Osteocyte (in vitro differentiated cells): ENCODE measurements at regions not wholly inside any gene's neighbourhood (a gene's known extent, or its start where the extent isn't known, plus 50 kb on each side); places are given as distances from the start of the nearest gene placed in this dataset.

Source experiments
- DNase-seq: peaks from one replicate; pipeline ENCODE4 v3.0.0; 2021; ENCODE audit warnings: mixed read lengths; ENCODE audit not compliant: unreplicated experiment; ENCODE audit errors: extremely low spot score
- H3K27ac Mint-ChIP-seq: one replicate; pipeline ENCODE4 v1.8.0; 2021; ENCODE audit warnings: mild to moderate bottlenecking, mixed read lengths; ENCODE audit not compliant: unreplicated experiment
- H3K27me3 Mint-ChIP-seq: one replicate; pipeline ENCODE4 v1.8.0; 2021; ENCODE audit warnings: mixed read lengths; ENCODE audit not compliant: unreplicated experiment
- H3K36me3 Mint-ChIP-seq: one replicate; pipeline ENCODE4 v1.8.0; 2021; ENCODE audit warnings: mixed read lengths; ENCODE audit not compliant: unreplicated experiment
- H3K4me1 Mint-ChIP-seq: one replicate; pipeline ENCODE4 v1.8.0; 2021; ENCODE audit warnings: mixed read lengths; ENCODE audit not compliant: unreplicated experiment
- H3K4me3 Mint-ChIP-seq: one replicate; pipeline ENCODE4 v1.8.0; 2021; ENCODE audit warnings: mild to moderate bottlenecking, moderate library complexity, mixed read lengths; ENCODE audit not compliant: unreplicated experiment
- H3K9me3 Mint-ChIP-seq: one replicate; pipeline ENCODE4 v1.8.0; 2021; ENCODE audit warnings: mixed read lengths; ENCODE audit not compliant: unreplicated experiment
- TF ChIP-seq, protein P1 (sequence below): fragments of 200-600 bp; sonication (generic); IDR thresholded peaks from 2 replicates; pipeline ENCODE4 v1.5.0; 2021; ENCODE audit warnings: antibody characterized with exemption, mild to moderate bottlenecking, moderate library complexity

GRCh38 chr14:65999865-66000264 is 486.3 kb upstream of the CCDC196 start:
- Mint-ChIP-seq H3K27me3 (no peaks in the 10 kb centered on the region), H3K36me3 (no peaks in the 10 kb centered on the region), H3K4me3 (no peak overlapping the region), H3K27ac (no peak overlapping the region), H3K9me3 (peaks cover 53% of the 10 kb centered on the region), H3K4me1 (no peaks in the 10 kb centered on the region)
- DNase-seq, result no peak
- TF ChIP-seq, protein P1, sequence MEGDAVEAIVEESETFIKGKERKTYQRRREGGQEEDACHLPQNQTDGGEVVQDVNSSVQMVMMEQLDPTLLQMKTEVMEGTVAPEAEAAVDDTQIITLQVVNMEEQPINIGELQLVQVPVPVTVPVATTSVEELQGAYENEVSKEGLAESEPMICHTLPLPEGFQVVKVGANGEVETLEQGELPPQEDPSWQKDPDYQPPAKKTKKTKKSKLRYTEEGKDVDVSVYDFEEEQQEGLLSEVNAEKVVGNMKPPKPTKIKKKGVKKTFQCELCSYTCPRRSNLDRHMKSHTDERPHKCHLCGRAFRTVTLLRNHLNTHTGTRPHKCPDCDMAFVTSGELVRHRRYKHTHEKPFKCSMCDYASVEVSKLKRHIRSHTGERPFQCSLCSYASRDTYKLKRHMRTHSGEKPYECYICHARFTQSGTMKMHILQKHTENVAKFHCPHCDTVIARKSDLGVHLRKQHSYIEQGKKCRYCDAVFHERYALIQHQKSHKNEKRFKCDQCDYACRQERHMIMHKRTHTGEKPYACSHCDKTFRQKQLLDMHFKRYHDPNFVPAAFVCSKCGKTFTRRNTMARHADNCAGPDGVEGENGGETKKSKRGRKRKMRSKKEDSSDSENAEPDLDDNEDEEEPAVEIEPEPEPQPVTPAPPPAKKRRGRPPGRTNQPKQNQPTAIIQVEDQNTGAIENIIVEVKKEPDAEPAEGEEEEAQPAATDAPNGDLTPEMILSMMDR, result no peak

DNA sequence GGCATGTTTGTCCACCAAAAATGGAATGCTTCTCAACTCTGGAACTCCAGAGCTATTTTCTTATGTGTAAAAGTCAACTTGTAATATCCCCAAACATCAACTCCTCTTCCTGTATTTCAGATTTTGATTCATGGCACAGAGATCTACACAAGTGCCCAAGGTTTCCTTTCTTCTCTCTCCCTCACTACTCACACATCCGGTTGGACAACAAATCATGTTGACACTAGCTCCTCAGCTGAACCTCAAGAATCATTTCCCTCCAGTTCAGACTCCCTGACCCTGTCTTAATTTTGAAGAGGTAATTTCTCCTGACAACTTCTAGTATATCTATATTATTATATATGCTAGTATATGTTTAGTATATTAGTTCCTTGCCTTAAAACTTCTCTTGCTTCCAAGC is 485.4 kb upstream of the CCDC196 start:
- Mint-ChIP-seq H3K4me3 (no peak overlapping the region), H3K27me3 (no peaks in the 10 kb centered on the region), H3K9me3 (peaks cover 50% of the 10 kb centered on the region), H3K36me3 (no peaks in the 10 kb centered on the region), H3K4me1 (no peaks in the 10 kb centered on the region), H3K27ac (no peak overlapping the region)
- no peak for DNase-seq
- TF ChIP-seq, protein P1, result no peak

DNA sequence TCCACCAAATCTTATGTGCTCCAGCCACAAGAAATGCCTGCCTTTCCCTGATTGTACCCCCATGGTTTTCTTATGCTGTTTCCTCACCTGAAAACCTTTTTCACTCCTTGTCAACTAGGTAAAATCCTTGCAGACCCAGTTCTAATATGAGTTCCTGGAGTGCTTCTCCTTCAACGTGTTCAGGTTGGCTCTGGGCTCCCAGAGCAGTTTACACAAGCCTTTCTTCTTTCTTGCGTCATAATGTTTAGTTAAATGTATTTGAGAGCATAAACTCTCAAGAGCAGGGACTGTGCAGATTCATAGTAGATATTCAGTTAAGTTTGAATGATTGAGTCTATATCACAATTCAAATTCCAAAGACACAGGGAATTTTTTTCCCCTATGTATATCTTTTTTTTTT is 484.8 kb upstream of the CCDC196 start:
- peaks cover 49% of the 10 kb centered on the region for H3K9me3 Mint-ChIP-seq
- no peak overlapping the region for H3K4me3 Mint-ChIP-seq
- no peaks in the 10 kb centered on the region for H3K36me3 Mint-ChIP-seq
- H3K27me3 Mint-ChIP-seq, result no peaks in the 10 kb centered on the region
- DNase-seq, result no peak
- no peaks in the 10 kb centered on the region for H3K4me1 Mint-ChIP-seq
- H3K27ac Mint-ChIP-seq, result no peak overlapping the region
- TF ChIP-seq, protein P1, result no peak

DNA sequence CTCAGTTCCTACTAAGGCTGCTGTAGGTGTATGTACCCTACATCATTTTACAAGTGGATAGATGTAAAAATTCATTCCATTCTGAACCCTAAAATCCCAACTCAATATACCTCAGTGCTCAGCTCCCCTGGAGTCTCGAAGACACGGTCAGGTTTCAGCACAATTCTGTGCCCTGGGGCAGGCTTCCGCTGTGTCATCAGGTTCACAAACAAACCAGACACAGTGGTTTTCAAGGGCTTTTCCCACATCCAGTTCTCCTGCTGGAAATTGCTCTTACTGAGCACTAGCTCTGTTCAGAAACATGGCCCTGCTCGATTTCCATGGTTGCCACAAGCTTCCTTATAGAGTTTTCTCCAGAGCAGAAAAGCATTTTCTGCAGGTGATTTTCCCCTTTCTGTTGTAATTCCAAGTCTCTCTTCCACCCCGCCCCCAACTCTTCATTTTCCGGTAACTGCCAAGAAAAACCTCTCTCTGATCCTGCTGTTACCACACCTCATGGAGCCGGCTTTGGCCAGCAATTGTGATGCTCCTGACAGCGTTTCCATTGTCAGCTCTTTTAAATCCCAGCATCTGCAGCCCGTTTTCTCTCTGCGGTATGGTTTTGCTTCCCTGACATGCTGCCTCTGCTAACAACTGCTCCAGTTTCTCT is 483.0 kb upstream of the CCDC196 start:
- Mint-ChIP-seq H3K4me3 (no peak overlapping the region), H3K4me1 (no peaks in the 10 kb centered on the region), H3K36me3 (no peaks in the 10 kb centered on the region), H3K27ac (no peak overlapping the region), H3K27me3 (no peaks in the 10 kb centered on the region), H3K9me3 (peaks cover 40% of the 10 kb centered on the region)
- DNase-seq, result no peak
- TF ChIP-seq, protein P1, result no peak

GRCh38 chr14:66005900-66006434 is 480.2 kb upstream of the CCDC196 start:
- no peaks in the 10 kb centered on the region for H3K27me3 Mint-ChIP-seq
- H3K27ac Mint-ChIP-seq, result no peak overlapping the region
- no peak overlapping the region for H3K4me3 Mint-ChIP-seq
- no peak for DNase-seq
- H3K9me3 Mint-ChIP-seq, result peaks cover 22% of the 10 kb centered on the region
- no peaks in the 10 kb centered on the region for H3K36me3 Mint-ChIP-seq
- H3K4me1 Mint-ChIP-seq, result no peaks in the 10 kb centered on the region
- TF ChIP-seq, protein P1, result no peak
